Mammary epithelial cell (primary cell): ENCODE measurements at regions not wholly inside any gene's neighbourhood (a gene's known extent, or its start where the extent isn't known, plus 50 kb on each side); places are given as distances from the start of the nearest gene placed in this dataset.

Experiments used
- EZH2 ChIP-seq: IDR thresholded peaks from 2 replicates; pipeline ENCODE4 v1.6.1; 2012; ENCODE audit warnings: low read length, inconsistent platforms, borderline replicate concordance
- TF ChIP-seq, protein P1 (sequence below), 2 donors: IDR thresholded peaks in 1 of 2; conservative IDR thresholded peaks in 1 of 2; 2 replicates each; pipeline ENCODE4 v1.5.1; 2011 to 2012; ENCODE audit warnings: inconsistent platforms in 2 of 2, low read length in 2 of 2, mild to moderate bottlenecking in 2 of 2, control low read depth in 1 of 2, low read depth in 1 of 2; ENCODE audit not compliant: insufficient read depth in 1 of 2; ENCODE audit errors: extremely low read depth in 1 of 2

DNA sequence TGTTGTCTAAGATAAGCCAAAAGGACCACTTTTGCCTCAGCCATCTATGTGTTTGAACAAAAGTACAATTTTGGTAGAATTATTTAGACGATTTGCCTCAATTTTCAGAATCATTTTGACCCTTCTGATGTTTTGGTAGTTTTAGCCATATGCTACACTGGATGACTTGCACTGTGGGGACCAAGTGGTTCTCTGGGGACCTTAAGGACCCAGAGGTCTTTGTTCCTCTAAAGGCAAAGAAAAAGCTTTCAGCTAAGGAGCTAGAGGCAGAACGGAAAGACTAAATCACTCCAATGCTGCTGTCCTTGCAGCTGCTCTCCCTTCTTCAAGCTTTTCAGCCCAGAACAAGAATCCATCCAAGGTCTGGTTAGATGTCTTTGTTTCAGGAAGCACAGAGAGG lies 51.0 kb upstream of the APC start:
- TF ChIP-seq, protein P1, sequence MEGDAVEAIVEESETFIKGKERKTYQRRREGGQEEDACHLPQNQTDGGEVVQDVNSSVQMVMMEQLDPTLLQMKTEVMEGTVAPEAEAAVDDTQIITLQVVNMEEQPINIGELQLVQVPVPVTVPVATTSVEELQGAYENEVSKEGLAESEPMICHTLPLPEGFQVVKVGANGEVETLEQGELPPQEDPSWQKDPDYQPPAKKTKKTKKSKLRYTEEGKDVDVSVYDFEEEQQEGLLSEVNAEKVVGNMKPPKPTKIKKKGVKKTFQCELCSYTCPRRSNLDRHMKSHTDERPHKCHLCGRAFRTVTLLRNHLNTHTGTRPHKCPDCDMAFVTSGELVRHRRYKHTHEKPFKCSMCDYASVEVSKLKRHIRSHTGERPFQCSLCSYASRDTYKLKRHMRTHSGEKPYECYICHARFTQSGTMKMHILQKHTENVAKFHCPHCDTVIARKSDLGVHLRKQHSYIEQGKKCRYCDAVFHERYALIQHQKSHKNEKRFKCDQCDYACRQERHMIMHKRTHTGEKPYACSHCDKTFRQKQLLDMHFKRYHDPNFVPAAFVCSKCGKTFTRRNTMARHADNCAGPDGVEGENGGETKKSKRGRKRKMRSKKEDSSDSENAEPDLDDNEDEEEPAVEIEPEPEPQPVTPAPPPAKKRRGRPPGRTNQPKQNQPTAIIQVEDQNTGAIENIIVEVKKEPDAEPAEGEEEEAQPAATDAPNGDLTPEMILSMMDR (conservative IDR thresholded peaks at IDR 0.05 in 1 of 2, IDR thresholded peaks at IDR 0.05 in 1 of 2; ENCODE audit: extremely low read depth in 1 of 2, insufficient read depth in 1 of 2, low read depth in 1 of 2, low read length in 2 of 2) = no peak
- no peak for TF ChIP-seq EZH2
